GM21717 (cell line): ENCODE measurements at regions not wholly inside any gene's neighbourhood (a gene's known extent, or its start where the extent isn't known, plus 50 kb on each side); places are given as distances from the start of the nearest gene placed in this dataset.

ENCODE experiments used
- ATAC-seq: cut with Tn5 transposase; IDR thresholded peaks from one replicate; pipeline ENCODE4 v1.9.1; 2021; ENCODE audit warnings: mild to moderate bottlenecking, moderate library complexity; ENCODE audit not compliant: unreplicated experiment

- no peak for ATAC-seq
These were observed 52.4 kb upstream of the UPP2 start for GRCh38 chr2:158049129-158049855.

GRCh38 chr2:158048327-158048726 lies 53.3 kb upstream of the UPP2 start:
- ATAC-seq = no peak

- no peak for ATAC-seq
These were observed 54.5 kb upstream of the UPP2 start for GRCh38 chr2:158047156-158047611.

GRCh38 chr2:158046121-158046880 lies 55.4 kb upstream of the UPP2 start:
- no peak for ATAC-seq

- ATAC-seq = no peak
These were observed 56.3 kb upstream of the UPP2 start for GRCh38 chr2:158045362-158045761.

GRCh38 chr2:158043181-158043948 lies 58.3 kb upstream of the UPP2 start:
- no peak for ATAC-seq

GRCh38 chr2:158042666-158043065 lies 59.0 kb upstream of the UPP2 start:
- ATAC-seq = no peak

- ATAC-seq = no peak
These were observed 59.4 kb upstream of the UPP2 start for GRCh38 chr2:158042245-158042644.

- no peak for ATAC-seq
These were observed 60.3 kb upstream of the UPP2 start for GRCh38 chr2:158041400-158041799.

GRCh38 chr2:158038901-158039300 lies 62.8 kb upstream of the UPP2 start:
- ATAC-seq = no peak

- ATAC-seq = peak; percentile 67
These were observed 67.3 kb upstream of the UPP2 start for GRCh38 chr2:158034198-158034866.

- ATAC-seq = no peak
These were observed 70.3 kb upstream of the UPP2 start for GRCh38 chr2:158031371-158031770.

GRCh38 chr2:158025255-158025996 lies 76.2 kb upstream of the UPP2 start:
- no peak for ATAC-seq

- peak; percentile 83 for ATAC-seq
These were observed 77.3 kb upstream of the UPP2 start for GRCh38 chr2:158024288-158024898.

GRCh38 chr2:158022888-158023287 lies 78.8 kb upstream of the UPP2 start:
- ATAC-seq = no peak

GRCh38 chr2:158021226-158021625 lies 80.5 kb upstream of the UPP2 start:
- ATAC-seq = no peak

GRCh38 chr2:158015428-158016076 lies 86.1 kb upstream of the UPP2 start:
- ATAC-seq = no peak

GRCh38 chr2:158013891-158014290 lies 87.8 kb upstream of the UPP2 start:
- ATAC-seq = no peak

GRCh38 chr2:158011055-158011771 lies 90.5 kb upstream of the UPP2 start:
- ATAC-seq = no peak
